Mesenchymal stem cell (in vitro differentiated cells and primary cell): ENCODE measurements at regions not wholly inside any gene's neighbourhood (a gene's known extent, or its start where the extent isn't known, plus 50 kb on each side); places are given as distances from the start of the nearest gene placed in this dataset.

Experiments
- DNase-seq: peaks from one replicate; pipeline ENCODE4 v3.0.0-alpha.2; 2013
- H2AFZ ChIP-seq: one replicate; pipeline ENCODE4 v1.6.1; 2013; ENCODE audit warnings: low read depth, mild to moderate bottlenecking, control low read depth, inconsistent platforms, low read length, moderate library complexity
- H2AK5ac ChIP-seq: 2 replicates; pipeline ENCODE4 v1.6.1; 2013; ENCODE audit warnings: low read length, moderate library complexity, mild to moderate bottlenecking, inconsistent platforms; ENCODE audit not compliant: severe bottlenecking
- H2BK120ac ChIP-seq: one replicate; pipeline ENCODE4 v1.6.1; 2013; ENCODE audit warnings: low read depth, mild to moderate bottlenecking, inconsistent platforms, low read length, moderate library complexity
- H2BK12ac ChIP-seq, 2 experiments: one replicate each; pipeline ENCODE4 v1.6.1; 2013; ENCODE audit warnings: inconsistent platforms in 2 of 2, low read length in 2 of 2, mild to moderate bottlenecking in 2 of 2, moderate library complexity in 2 of 2, control low read depth in 1 of 2
- H2BK15ac ChIP-seq: one replicate; pipeline ENCODE4 v1.6.1; 2013; ENCODE audit warnings: mild to moderate bottlenecking, low read depth, inconsistent platforms; ENCODE audit not compliant: poor library complexity, severe bottlenecking
- H2BK5ac ChIP-seq: 2 replicates; pipeline ENCODE4 v1.6.1; 2013; ENCODE audit warnings: low read depth, mild to moderate bottlenecking, low read length, control low read depth, inconsistent platforms; ENCODE audit not compliant: poor library complexity, severe bottlenecking
- H3K14ac ChIP-seq, 2 experiments: one replicate each; pipeline ENCODE4 v1.6.1; 2013; ENCODE audit warnings: inconsistent platforms in 2 of 2, low read length in 2 of 2, control low read depth in 1 of 2, mild to moderate bottlenecking in 1 of 2, moderate library complexity in 1 of 2
- H3K18ac ChIP-seq, 2 experiments: one replicate each; pipeline ENCODE4 v1.6.1; 2013; ENCODE audit warnings: inconsistent platforms in 2 of 2, low read length in 2 of 2, control low read depth in 1 of 2, low read depth in 1 of 2, mild to moderate bottlenecking in 1 of 2
- H3K23ac ChIP-seq, 2 experiments: one replicate each; pipeline ENCODE4 v1.6.1; 2013; ENCODE audit warnings: inconsistent platforms in 2 of 2, low read length in 2 of 2, mild to moderate bottlenecking in 2 of 2, moderate library complexity in 2 of 2, control low read depth in 1 of 2
- H3K27ac ChIP-seq: 2 replicates; pipeline ENCODE4 v1.5.1; 2013; ENCODE audit warnings: mild to moderate bottlenecking, moderate library complexity, low read length, control low read depth, inconsistent platforms; ENCODE audit not compliant: poor library complexity, severe bottlenecking
- H3K27me3 ChIP-seq, 2 experiments: 2 replicates each; pipeline versions ENCODE4 v1.6.1 to v1.7.0; 2013; ENCODE audit warnings: low read length in 2 of 2, mild to moderate bottlenecking in 2 of 2, moderate library complexity in 2 of 2, control low read depth in 1 of 2, inconsistent platforms in 1 of 2; ENCODE audit not compliant: control insufficient read depth in 1 of 2, insufficient read depth in 1 of 2
- H3K36me3 ChIP-seq, 2 experiments: 2 replicates each; pipeline versions ENCODE4 v1.6.1 to v1.7.0; 2013; ENCODE audit warnings: low read length in 2 of 2, control low read depth in 1 of 2, inconsistent platforms in 1 of 2, low read depth in 1 of 2, mild to moderate bottlenecking in 1 of 2; ENCODE audit not compliant: insufficient read depth in 2 of 2, control insufficient read depth in 1 of 2
- H3K4ac ChIP-seq, 2 experiments: one replicate each; pipeline ENCODE4 v1.6.1; 2013; ENCODE audit warnings: inconsistent platforms in 2 of 2, low read length in 2 of 2, mild to moderate bottlenecking in 2 of 2, moderate library complexity in 2 of 2, control low read depth in 1 of 2, low read depth in 1 of 2
- H3K4me1 ChIP-seq: 2 replicates; pipeline ENCODE4 v1.6.1; 2013; ENCODE audit warnings: low read depth, low read length, control low read depth; ENCODE audit not compliant: control insufficient read depth, insufficient read depth
- H3K4me2 ChIP-seq: 2 replicates; pipeline ENCODE4 v1.6.1; 2013; ENCODE audit warnings: low read length, mild to moderate bottlenecking, inconsistent platforms; ENCODE audit not compliant: poor library complexity, severe bottlenecking
- H3K4me3 ChIP-seq, 2 experiments: 2 replicates each; pipeline versions ENCODE4 v1.5.1 to v1.7.0; 2013; ENCODE audit warnings: low read length in 2 of 2, mild to moderate bottlenecking in 2 of 2, control low read depth in 1 of 2, low read depth in 1 of 2; ENCODE audit not compliant: insufficient read depth in 1 of 2
- H3K79me1 ChIP-seq: replicated peaks from 2 replicates; pipeline ENCODE4 v1.6.1; 2013; ENCODE audit warnings: mild to moderate bottlenecking, control low read depth, low read length, inconsistent platforms; ENCODE audit not compliant: poor library complexity, severe bottlenecking
- H3K9ac ChIP-seq: 2 replicates; pipeline ENCODE4 v1.7.0; 2013; ENCODE audit warnings: mild to moderate bottlenecking, low read length, moderate library complexity
- H3K9me3 ChIP-seq: 2 replicates; pipeline ENCODE4 v1.7.0; 2013; ENCODE audit warnings: mild to moderate bottlenecking, low read length; ENCODE audit not compliant: control insufficient read depth
- H4K8ac ChIP-seq: one replicate; pipeline ENCODE4 v1.6.1; 2013; ENCODE audit warnings: inconsistent platforms, mild to moderate bottlenecking, low read length, moderate library complexity
- H4K91ac ChIP-seq: one replicate; pipeline ENCODE4 v1.6.1; 2013; ENCODE audit warnings: mild to moderate bottlenecking, low read length, inconsistent platforms
- WGBS: methylation state at CpG from one replicate; pipeline ENCODE4 v1.1.7; 2013; ENCODE audit warnings: mixed read lengths; 5-methylcytosine and 5-hydroxymethylcytosine counted together

DNA sequence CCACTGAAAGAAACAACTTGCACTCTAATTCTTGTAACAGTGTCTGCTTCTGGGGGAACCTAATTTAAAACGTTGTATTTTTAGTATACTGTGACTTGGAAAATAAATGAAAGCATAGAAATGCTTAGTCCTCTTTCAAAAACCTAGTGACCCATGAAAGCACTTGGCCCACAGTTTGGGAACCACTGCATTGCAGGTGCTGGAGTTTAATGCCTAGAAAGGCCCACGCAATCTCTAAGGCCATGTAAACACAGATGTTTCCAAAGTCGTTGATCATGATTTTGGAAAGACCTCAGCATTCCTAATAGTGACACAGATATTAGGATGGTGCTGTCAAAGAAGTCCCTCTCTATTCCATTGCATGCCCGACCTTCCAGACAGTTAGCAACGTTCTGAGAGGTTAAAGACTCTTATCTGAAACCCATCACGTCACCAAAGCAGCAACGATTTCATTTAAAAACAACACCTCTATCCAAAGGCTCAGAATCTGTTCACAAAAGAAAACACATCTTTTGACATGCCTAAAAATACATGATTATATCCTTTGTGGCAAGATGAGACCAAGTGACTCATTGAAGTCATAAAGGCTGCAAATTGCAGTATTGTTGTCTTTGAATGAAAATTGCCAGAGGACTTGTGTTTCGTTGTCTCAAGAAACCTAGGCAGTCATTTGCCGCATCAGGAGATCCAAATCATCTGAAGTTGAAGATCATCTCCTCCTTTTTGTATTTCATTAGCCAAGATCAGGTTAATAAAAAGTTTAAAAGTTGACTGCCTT lies 328.0 kb upstream of the ZNF507 start:
- Histone ChIP-seq H3K4ac (no peak overlapping the region), H3K4me1 (no peaks in the 10 kb centered on the region), H3K14ac (no peak overlapping the region), H3K9me3 (no peaks in the 10 kb centered on the region), H3K18ac (no peak overlapping the region), H3K9ac (no peak overlapping the region), H2AK5ac (no peak overlapping the region), H3K27me3 (peaks cover 0 to 15% of the 10 kb centered on the region in 2 experiments), H4K8ac (no peak overlapping the region), H4K91ac (no peak overlapping the region), H2BK120ac (no peak overlapping the region), H2AFZ (no peak overlapping the region), H3K79me1 (no peaks in the 10 kb centered on the region), H3K27ac (no peak overlapping the region), H3K23ac (no peak overlapping the region), H2BK5ac (no peak overlapping the region), H3K4me3 (no peak overlapping the region), H2BK15ac (no peak overlapping the region), H3K36me3 (no peaks in the 10 kb centered on the region), H3K4me2 (no peak overlapping the region), H2BK12ac (no peak overlapping the region)
- DNase-seq, result no peak
- 68% methylated on average over 8 of the region's 9 CpGs for WGBS

DNA sequence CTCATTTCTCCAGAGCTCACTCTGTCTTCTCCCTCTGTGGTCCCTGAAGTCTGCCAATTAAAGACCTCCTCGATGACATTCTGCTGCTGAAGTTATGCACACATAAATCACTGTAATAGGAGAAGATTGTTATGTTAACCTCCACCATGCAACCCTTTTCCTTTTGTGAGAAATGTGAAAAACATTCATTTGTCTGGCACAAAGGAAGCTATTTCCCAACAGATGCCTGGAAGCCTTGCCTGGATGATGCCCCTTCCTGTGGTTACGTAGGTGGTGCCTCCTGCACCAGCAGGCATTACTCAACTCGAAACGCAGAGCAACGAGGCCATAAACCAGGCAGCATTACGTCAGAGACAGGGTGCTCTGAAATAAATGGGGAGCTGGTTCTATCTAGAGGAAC lies 327.4 kb upstream of the ZNF507 start:
- Histone ChIP-seq H3K79me1 (no peaks in the 10 kb centered on the region), H2BK15ac (no peak overlapping the region), H2BK5ac (no peak overlapping the region), H3K36me3 (no peaks in the 10 kb centered on the region), H3K9me3 (no peaks in the 10 kb centered on the region), H3K4me1 (no peaks in the 10 kb centered on the region), H3K4me2 (no peak overlapping the region), H2AK5ac (no peak overlapping the region), H3K9ac (no peak overlapping the region), H3K23ac (no peak overlapping the region), H3K4ac (no peak overlapping the region), H2BK120ac (no peak overlapping the region), H3K18ac (no peak overlapping the region), H3K27ac (no peak overlapping the region), H2BK12ac (no peak overlapping the region), H3K4me3 (no peak overlapping the region), H4K8ac (no peak overlapping the region), H4K91ac (no peak overlapping the region), H2AFZ (no peak overlapping the region), H3K14ac (no peak overlapping the region), H3K27me3 (peaks cover 0 to 15% of the 10 kb centered on the region in 2 experiments)
- 49% methylated on average over 5 of the region's 6 CpGs for WGBS
- peak; percentile 37 for DNase-seq

DNA sequence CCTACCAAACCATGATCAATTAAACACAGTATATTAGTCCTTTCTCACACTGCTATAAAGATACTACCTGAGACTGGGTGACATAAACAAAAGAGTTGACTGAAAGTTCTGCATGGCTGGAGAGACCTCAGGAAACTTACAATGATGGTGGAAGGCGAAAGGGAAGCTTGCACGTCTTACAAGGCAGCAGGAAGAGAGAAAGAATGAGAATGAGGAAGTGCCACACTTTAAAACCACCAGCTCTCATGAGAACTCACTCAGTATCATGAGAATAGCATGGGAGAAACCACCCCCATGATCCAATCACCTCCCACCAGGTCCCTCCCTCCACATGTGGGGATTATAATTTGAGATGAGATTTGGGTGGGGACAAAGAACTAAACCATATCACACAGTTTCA lies 324.9 kb upstream of the ZNF507 start:
- Histone ChIP-seq H3K9me3 (no peaks in the 10 kb centered on the region), H2AFZ (no peak overlapping the region), H2BK15ac (no peak overlapping the region), H3K4me3 (no peak overlapping the region), H3K9ac (no peak overlapping the region), H3K4ac (no peak overlapping the region), H3K4me2 (no peak overlapping the region), H3K27me3 (peaks cover 0 to 16% of the 10 kb centered on the region in 2 experiments), H2AK5ac (no peak overlapping the region), H4K8ac (no peak overlapping the region), H2BK5ac (no peak overlapping the region), H3K36me3 (no peaks in the 10 kb centered on the region), H4K91ac (no peak overlapping the region), H3K79me1 (no peaks in the 10 kb centered on the region), H3K27ac (no peak overlapping the region), H2BK12ac (no peak overlapping the region), H3K18ac (no peak overlapping the region), H3K23ac (no peak overlapping the region), H2BK120ac (no peak overlapping the region), H3K4me1 (no peaks in the 10 kb centered on the region), H3K14ac (no peak overlapping the region)
- WGBS, result 80% methylated on average over 1 of the region's 2 CpGs
- no peak for DNase-seq

DNA sequence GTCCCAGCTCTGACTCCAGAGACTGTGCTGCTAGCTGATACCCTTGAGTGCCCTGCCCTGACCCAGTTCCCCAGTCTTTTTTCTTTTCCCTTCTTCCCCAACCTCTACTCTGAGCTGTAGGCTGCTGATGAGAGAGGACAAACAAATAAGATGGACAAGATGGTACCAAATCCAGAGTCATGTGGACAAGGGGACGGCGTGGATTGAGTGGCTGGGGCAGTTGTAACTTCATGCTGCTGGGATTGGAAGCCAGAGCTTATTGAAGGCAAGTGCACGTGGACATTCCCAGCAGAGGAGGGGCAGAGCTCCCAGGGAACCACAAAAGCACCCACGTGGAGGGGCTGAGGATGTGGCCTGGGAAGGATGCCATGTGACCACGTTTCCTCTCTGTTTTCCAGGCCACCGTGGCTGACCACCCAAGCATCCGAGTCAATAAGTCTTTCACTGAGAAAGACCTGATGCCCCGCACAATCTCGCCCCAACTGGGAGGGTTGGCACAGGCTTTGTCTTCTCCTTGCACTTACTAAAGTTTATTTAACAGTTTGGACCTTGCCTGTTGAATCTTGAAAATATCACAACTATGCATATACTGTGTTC lies 323.3 kb upstream of the ZNF507 start:
- no peaks in the 10 kb centered on the region for H3K9me3 ChIP-seq
- no peak overlapping the region for H2AK5ac ChIP-seq
- no peak overlapping the region for H2BK15ac ChIP-seq
- peaks cover 0 to 16% of the 10 kb centered on the region in 2 experiments for H3K27me3 ChIP-seq
- no peaks in the 10 kb centered on the region for H3K79me1 ChIP-seq
- no peak overlapping the region for H3K9ac ChIP-seq
- no peak overlapping the region for H3K18ac ChIP-seq
- H3K4me2 ChIP-seq, result no peak overlapping the region
- H3K27ac ChIP-seq, result no peak overlapping the region
- no peak overlapping the region for H3K4ac ChIP-seq
- H3K4me3 ChIP-seq, result no peak overlapping the region
- H3K4me1 ChIP-seq, result no peaks in the 10 kb centered on the region
- H4K8ac ChIP-seq, result no peak overlapping the region
- no peak overlapping the region for H3K23ac ChIP-seq
- no peak for DNase-seq
- H2BK12ac ChIP-seq, result no peak overlapping the region
- H2BK120ac ChIP-seq, result no peak overlapping the region
- WGBS, result 79% methylated on average over 9 of the region's 9 CpGs
- H3K14ac ChIP-seq, result no peak overlapping the region
- no peaks in the 10 kb centered on the region for H3K36me3 ChIP-seq
- H4K91ac ChIP-seq, result no peak overlapping the region
- no peak overlapping the region for H2BK5ac ChIP-seq
- no peak overlapping the region for H2AFZ ChIP-seq
